ENCODE measurements at regions not wholly inside any gene's neighbourhood (a gene's known extent, or its start where the extent isn't known, plus 50 kb on each side); places are given as distances from the start of the nearest gene placed in this dataset.

- no peaks in the 10 kb centered on the region for H3K9me3 Mint-ChIP-seq
- ChIA-PET POLR2A (no interaction called here), CTCF (no interaction called here)
- no peak for DNase-seq
- H3K4me3 Mint-ChIP-seq, result no peak overlapping the region
- TF ChIP-seq CTCF (IDR thresholded peaks at IDR 0.05), result no peak
- H3K27ac Mint-ChIP-seq, result no peak overlapping the region
- ATAC-seq (ENCODE audit: low read depth), result no peak
- intact Hi-C loops (cut with micrococcal nuclease), result no loop called here
- peaks cover 48% of the 10 kb centered on the region for H3K4me1 Mint-ChIP-seq
- H3K36me3 Mint-ChIP-seq (ENCODE audit: low read depth), result no peaks in the 10 kb centered on the region
- no peaks in the 10 kb centered on the region for H3K27me3 Mint-ChIP-seq
Observed at GRCh38 chr13:40129467-40129866, 474.0 kb downstream of the COG6 start.

- POLR2A ChIA-PET, result interaction anchor here (0.7 kb wide), 1 partner anchor 12 kb away, joined by 3 read pairs; no protein-coding TSS in a partner anchor
- intact Hi-C loops (cut with micrococcal nuclease), result loop anchor here (2.0 kb wide), 1 partner anchor 14 kb away; no protein-coding TSS in a partner anchor
- H3K4me1 Mint-ChIP-seq, result peaks cover 37% of the 10 kb centered on the region
Observed at GRCh38 chr13:40130871-40131636, 475.6 kb downstream of the COG6 start.

GRCh38 chr13:40132249-40132648 is 476.8 kb downstream of the COG6 start:
- no peak for TF ChIP-seq CTCF (IDR thresholded peaks at IDR 0.05)
- no peaks in the 10 kb centered on the region for H3K36me3 Mint-ChIP-seq (ENCODE audit: low read depth)
- ATAC-seq (ENCODE audit: low read depth) (no peak), DNase-seq (no peak)
- H3K4me1 Mint-ChIP-seq, result peaks cover 25% of the 10 kb centered on the region
- POLR2A ChIA-PET, result no interaction called here
- H3K27me3 Mint-ChIP-seq, result no peaks in the 10 kb centered on the region
- H3K4me3 Mint-ChIP-seq, result no peak overlapping the region
- no peak overlapping the region for H3K27ac Mint-ChIP-seq
- intact Hi-C loops (cut with micrococcal nuclease), result no loop called here
- CTCF ChIA-PET, result no interaction called here
- no peaks in the 10 kb centered on the region for H3K9me3 Mint-ChIP-seq

More at GRCh38 chr13:40130871-40131636, 475.6 kb downstream of the COG6 start:
- Mint-ChIP-seq H3K27me3 (no peaks in the 10 kb centered on the region), H3K27ac (no peak overlapping the region), H3K36me3 (ENCODE audit: low read depth) (no peaks in the 10 kb centered on the region), H3K9me3 (no peaks in the 10 kb centered on the region), H3K4me3 (no peak overlapping the region)
- ATAC-seq (ENCODE audit: low read depth) (no peak), DNase-seq (no peak)
- CTCF ChIA-PET, result no interaction called here
- no peak for TF ChIP-seq CTCF (IDR thresholded peaks at IDR 0.05)

GRCh38 chr13:40136896-40137295 is 481.4 kb downstream of the COG6 start:
- TF ChIP-seq CTCF (IDR thresholded peaks at IDR 0.05), result no peak
- ATAC-seq (ENCODE audit: low read depth), result no peak
- ChIA-PET CTCF (interaction anchor here (1.9 kb wide), 1 partner anchor 67 kb away, joined by 5 read pairs; no protein-coding TSS in a partner anchor), POLR2A (interaction anchor here (0.5 kb wide), 1 partner anchor 62 kb away, joined by 4 read pairs; no protein-coding TSS in a partner anchor)
- DNase-seq, result no peak
- H3K36me3 Mint-ChIP-seq (ENCODE audit: low read depth), result no peaks in the 10 kb centered on the region
- no peaks in the 10 kb centered on the region for H3K9me3 Mint-ChIP-seq
- H3K27me3 Mint-ChIP-seq, result no peaks in the 10 kb centered on the region
- no peak overlapping the region for H3K4me3 Mint-ChIP-seq
- H3K27ac Mint-ChIP-seq, result no peak overlapping the region
- no peaks in the 10 kb centered on the region for H3K4me1 Mint-ChIP-seq
- intact Hi-C loops (cut with micrococcal nuclease), result no loop called here

GRCh38 chr13:40137400-40137799 is 481.9 kb downstream of the COG6 start:
- Mint-ChIP-seq H3K27me3 (no peaks in the 10 kb centered on the region), H3K4me1 (no peaks in the 10 kb centered on the region), H3K4me3 (no peak overlapping the region), H3K36me3 (ENCODE audit: low read depth) (no peaks in the 10 kb centered on the region), H3K27ac (no peak overlapping the region), H3K9me3 (no peaks in the 10 kb centered on the region)
- ATAC-seq (ENCODE audit: low read depth) (no peak), DNase-seq (no peak)
- intact Hi-C loops (cut with micrococcal nuclease), result no loop called here
- POLR2A ChIA-PET, result interaction anchor here (0.5 kb wide), 1 partner anchor 61 kb away, joined by 4 read pairs; no protein-coding TSS in a partner anchor
- no peak for TF ChIP-seq CTCF (IDR thresholded peaks at IDR 0.05)
- CTCF ChIA-PET, result interaction anchor here (1.9 kb wide), 1 partner anchor 68 kb away, joined by 5 read pairs; no protein-coding TSS in a partner anchor
